ENCODE measurements at regions not wholly inside any gene's neighbourhood (a gene's known extent, or its start where the extent isn't known, plus 50 kb on each side); places are given as distances from the start of the nearest gene placed in this dataset.

GRCh38 chr22:48881326-48881980 is 946.2 kb downstream of the BRD1 start:
- no peak for DNase-seq (ENCODE audit: low read depth)

- DNase-seq (ENCODE audit: low read depth), result no peak
Measured at GRCh38 chr22:48880749-48881148, 946.9 kb downstream of the BRD1 start.

GRCh38 chr22:48876951-48877350 is 950.7 kb downstream of the BRD1 start:
- DNase-seq (ENCODE audit: low read depth), result no peak

GRCh38 chr22:48874956-48875355 is 952.7 kb downstream of the BRD1 start:
- DNase-seq (ENCODE audit: low read depth), result no peak

GRCh38 chr22:48873191-48873520 is 954.5 kb downstream of the BRD1 start:
- no peak for DNase-seq (ENCODE audit: low read depth)

GRCh38 chr22:48872271-48873190 is 955.1 kb downstream of the BRD1 start:
- DNase-seq (ENCODE audit: low read depth), result no peak

GRCh38 chr22:48871176-48871840 is 956.4 kb downstream of the BRD1 start:
- DNase-seq (ENCODE audit: low read depth), result no peak

- no peak for DNase-seq (ENCODE audit: low read depth)
Measured at GRCh38 chr22:48870436-48870835, 957.2 kb downstream of the BRD1 start.

- no peak for DNase-seq (ENCODE audit: low read depth)
Measured at GRCh38 chr22:48869788-48870187, 957.9 kb downstream of the BRD1 start.

- no peak for DNase-seq (ENCODE audit: low read depth)
Measured at GRCh38 chr22:48869161-48869560, 958.5 kb downstream of the BRD1 start.

- no peak for DNase-seq (ENCODE audit: low read depth)
Measured at GRCh38 chr22:48868554-48868953, 959.1 kb downstream of the BRD1 start.

- DNase-seq (ENCODE audit: low read depth), result no peak
Measured at GRCh38 chr22:48867891-48868290, 959.8 kb downstream of the BRD1 start.

- no peak for DNase-seq (ENCODE audit: low read depth)
Measured at GRCh38 chr22:48866906-48867681, 960.6 kb downstream of the BRD1 start.

GRCh38 chr22:48864748-48865147 is 962.9 kb downstream of the BRD1 start:
- DNase-seq (ENCODE audit: low read depth), result no peak

GRCh38 chr22:48863965-48864528 is 963.6 kb downstream of the BRD1 start:
- DNase-seq (ENCODE audit: low read depth), result no peak

GRCh38 chr22:48860557-48860956 is 967.1 kb downstream of the BRD1 start:
- DNase-seq (ENCODE audit: low read depth), result no peak

GRCh38 chr22:48858856-48859255 is 968.8 kb downstream of the BRD1 start:
- no peak for DNase-seq (ENCODE audit: low read depth)

- no peak for DNase-seq (ENCODE audit: low read depth)
Measured at GRCh38 chr22:48858121-48858520, 969.6 kb downstream of the BRD1 start.

- no peak for DNase-seq (ENCODE audit: low read depth)
Measured at GRCh38 chr22:48857202-48857805, 970.4 kb downstream of the BRD1 start.

GRCh38 chr22:48856308-48856615 is 971.4 kb downstream of the BRD1 start:
- no peak for DNase-seq (ENCODE audit: low read depth)

GRCh38 chr22:48855593-48856307 is 971.9 kb downstream of the BRD1 start:
- DNase-seq (ENCODE audit: low read depth), result no peak
